ENCODE measurements at regions not wholly inside any gene's neighbourhood (a gene's known extent, or its start where the extent isn't known, plus 50 kb on each side); places are given as distances from the start of the nearest gene placed in this dataset.

DNA sequence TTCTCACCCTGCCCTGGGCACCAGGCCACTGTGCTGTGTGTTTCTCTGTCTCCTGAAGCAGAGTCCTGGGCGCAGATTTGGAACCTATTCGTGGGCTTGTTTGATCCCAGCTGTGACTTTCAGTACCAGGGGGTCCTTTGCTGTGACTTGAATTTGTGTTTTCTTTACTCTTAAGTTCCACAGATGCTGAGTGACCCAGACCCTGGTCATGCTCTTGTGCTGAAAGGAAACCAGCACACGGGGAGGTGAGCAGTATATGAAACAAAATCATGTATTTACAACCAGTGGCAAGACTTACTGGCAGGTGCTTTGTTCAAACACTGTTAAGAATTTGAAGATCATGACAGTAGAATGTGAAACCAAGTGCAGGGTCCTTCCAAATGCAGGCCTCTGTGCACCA lies 89.2 kb upstream of the PRSS58 start:
- TF ChIP-seq, protein P1, sequence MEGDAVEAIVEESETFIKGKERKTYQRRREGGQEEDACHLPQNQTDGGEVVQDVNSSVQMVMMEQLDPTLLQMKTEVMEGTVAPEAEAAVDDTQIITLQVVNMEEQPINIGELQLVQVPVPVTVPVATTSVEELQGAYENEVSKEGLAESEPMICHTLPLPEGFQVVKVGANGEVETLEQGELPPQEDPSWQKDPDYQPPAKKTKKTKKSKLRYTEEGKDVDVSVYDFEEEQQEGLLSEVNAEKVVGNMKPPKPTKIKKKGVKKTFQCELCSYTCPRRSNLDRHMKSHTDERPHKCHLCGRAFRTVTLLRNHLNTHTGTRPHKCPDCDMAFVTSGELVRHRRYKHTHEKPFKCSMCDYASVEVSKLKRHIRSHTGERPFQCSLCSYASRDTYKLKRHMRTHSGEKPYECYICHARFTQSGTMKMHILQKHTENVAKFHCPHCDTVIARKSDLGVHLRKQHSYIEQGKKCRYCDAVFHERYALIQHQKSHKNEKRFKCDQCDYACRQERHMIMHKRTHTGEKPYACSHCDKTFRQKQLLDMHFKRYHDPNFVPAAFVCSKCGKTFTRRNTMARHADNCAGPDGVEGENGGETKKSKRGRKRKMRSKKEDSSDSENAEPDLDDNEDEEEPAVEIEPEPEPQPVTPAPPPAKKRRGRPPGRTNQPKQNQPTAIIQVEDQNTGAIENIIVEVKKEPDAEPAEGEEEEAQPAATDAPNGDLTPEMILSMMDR (IDR thresholded peaks at IDR 0.05; ENCODE audit: low read depth, low read length): no peak
- H3K4me3 ChIP-seq (ENCODE audit: low read depth, low read length): no peak overlapping the region

DNA sequence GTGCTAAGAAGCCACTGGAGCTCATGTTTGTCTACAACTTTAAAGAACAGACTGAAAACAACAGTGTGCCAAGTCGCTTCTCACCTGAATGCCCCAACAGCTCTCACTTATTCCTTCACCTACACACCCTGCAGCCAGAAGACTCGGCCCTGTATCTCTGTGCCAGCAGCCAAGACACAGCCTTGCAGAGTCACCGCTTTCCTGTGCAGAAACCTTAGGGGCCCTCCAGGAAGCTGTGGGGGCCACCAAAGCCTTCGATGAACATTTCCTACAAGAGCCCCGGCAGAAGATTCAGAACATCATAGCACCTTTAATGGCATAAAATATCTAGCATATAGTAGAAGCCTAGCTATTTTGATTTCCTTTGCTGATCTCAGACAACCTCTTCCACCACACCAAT lies 88.0 kb upstream of the PRSS58 start:
- TF ChIP-seq, protein P1 (IDR thresholded peaks at IDR 0.05; ENCODE audit: low read depth, low read length): no peak
- H3K4me3 ChIP-seq (ENCODE audit: low read depth, low read length): no peak overlapping the region

DNA sequence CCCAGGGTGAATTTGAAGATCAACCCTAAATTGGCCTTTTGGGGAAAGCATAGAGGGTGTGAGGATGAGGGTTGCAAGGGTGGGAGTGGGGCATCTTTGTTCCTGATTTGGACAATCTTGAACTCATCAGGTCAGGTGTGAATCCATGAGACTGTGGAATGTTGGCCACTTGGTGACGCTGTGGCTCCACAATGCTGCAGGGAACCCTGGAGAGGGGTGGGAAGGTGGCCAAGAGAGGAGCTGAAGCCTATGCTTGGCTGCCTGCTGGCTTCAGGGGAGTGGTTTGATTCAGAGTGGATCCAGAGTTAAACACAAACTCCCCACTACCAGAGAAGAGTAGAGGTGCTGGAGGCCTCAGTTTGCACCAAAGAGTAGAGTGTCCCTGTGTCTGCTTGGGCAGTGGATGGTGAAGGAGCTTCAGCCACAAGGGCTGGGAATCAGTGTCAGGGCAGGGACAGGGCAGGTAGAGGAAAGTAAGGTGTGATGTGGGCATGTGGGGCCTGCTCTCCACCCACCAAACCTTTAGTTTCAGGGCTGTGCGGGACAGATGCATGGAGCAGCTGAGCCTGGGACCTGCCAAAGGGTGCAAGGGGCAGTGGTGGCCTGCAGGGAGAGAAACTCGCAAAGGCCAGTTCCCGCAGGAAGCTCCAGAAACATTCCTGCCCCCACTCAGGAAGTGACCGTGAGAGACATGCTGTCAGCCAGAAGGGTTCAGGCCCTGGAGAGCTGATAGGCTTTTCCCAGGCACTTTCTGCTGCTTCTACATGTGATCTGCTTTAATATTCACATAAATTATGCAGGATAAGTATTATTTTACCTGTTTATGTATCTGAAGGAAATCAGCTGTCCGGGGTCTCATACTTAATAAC lies 81.0 kb upstream of the PRSS58 start:
- no peak overlapping the region for H3K4me3 ChIP-seq (ENCODE audit: low read depth, low read length)
- TF ChIP-seq, protein P1 (IDR thresholded peaks at IDR 0.05; ENCODE audit: low read depth, low read length): peak; percentile 18; the same call in 1 of the 2 replicates

DNA sequence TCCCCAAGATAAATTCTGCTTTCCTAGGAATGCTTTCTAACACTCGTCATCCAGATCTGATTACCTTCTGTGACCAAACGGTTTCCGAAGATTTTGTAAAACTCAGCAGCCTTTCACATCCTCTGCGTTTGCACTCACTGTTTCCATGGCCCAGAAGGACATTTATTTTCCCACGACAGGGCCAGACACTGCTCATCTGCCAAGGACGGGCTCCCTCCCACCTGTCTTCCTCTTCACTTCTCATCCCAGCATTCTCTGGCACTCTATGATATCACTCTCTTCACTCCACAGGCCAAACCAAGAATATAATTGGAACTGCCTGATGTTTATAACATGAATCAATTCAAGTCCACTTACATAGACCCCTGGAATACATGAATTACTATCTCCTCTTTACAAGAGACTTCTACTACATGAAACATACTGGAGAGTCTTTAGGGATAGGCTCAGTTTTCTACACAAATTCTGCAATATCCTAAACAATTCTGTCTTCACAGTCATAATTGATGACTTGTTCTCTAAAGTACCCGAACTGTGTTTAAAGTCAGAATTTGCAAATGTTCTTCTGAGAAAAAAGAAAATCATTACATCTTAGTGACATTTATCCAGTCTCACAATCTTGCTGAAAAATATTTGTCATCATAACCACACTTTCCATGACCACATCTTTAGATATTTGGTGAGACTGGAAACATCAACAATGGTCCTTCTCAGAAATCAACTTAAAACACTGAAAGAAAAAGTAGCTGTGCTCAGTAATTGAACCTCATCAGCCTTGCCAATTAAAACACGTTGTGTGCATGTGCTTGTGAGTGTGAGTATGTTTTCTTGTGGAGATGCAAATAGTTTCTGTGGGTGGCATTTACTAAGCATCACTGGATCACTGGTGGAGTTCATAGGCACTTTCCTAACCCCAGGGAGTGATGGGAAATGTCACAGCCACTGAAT lies 79.5 kb upstream of the PRSS58 start:
- H3K4me3 ChIP-seq (ENCODE audit: low read depth, low read length): no peak overlapping the region
- TF ChIP-seq, protein P1 (IDR thresholded peaks at IDR 0.05; ENCODE audit: low read depth, low read length): no peak

DNA sequence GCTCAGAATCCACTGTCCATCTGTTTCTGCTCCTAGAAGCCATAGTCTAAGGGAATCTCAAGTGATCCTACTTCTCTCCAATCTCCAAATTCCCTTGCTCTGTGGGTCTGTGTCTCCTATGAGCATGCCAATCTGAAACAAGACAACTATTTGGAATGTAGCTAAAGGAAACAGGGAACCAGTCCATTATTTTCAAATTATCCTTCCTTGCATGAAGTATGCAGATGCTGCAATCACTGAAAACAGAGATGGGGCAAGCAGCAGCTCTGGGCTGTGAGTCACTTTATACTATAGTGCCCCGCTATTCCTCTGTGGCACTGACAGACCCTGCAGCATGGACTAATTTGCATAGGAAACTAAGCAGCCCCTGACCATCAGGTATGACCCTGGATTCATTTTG lies 76.9 kb upstream of the PRSS58 start:
- no peak overlapping the region for H3K4me3 ChIP-seq (ENCODE audit: low read depth, low read length)

DNA sequence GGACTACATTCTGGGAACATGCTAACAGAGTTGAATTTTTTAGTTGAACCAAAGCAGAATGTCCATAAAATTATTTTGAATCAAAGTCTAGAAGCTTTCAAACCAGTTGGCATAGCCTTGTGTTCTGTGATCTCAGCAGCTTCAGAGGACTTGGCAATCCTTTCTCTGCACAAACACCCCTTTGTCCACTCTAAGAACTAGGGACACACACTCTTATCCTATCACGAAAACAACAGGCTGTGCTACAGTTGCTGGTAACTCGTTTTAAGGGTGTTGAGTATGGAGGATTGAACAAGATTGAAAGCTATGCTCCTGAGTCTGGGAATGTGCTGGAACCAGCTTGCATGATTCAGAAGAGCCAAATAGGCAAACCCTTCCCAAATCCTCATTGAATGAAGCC lies 76.4 kb upstream of the PRSS58 start:
- H3K4me3 ChIP-seq (ENCODE audit: low read depth, low read length): no peak overlapping the region
- TF ChIP-seq, protein P1 (IDR thresholded peaks at IDR 0.05; ENCODE audit: low read depth, low read length): no peak

More for the DNA sequence above, 76.9 kb upstream of the PRSS58 start:
- TF ChIP-seq, protein P1 (IDR thresholded peaks at IDR 0.05; ENCODE audit: low read depth, low read length): no peak
